Trophoblast cell (in vitro differentiated cells and primary cell): ENCODE measurements at regions not wholly inside any gene's neighbourhood (a gene's known extent, or its start where the extent isn't known, plus 50 kb on each side); places are given as distances from the start of the nearest gene placed in this dataset.

Experiments
- DNase-seq, 2 donors: peaks; one replicate each; pipeline ENCODE4 v3.0.0-alpha.2; 2016
- H2AFZ ChIP-seq: 2 replicates; pipeline ENCODE4 v1.6.1; 2013; ENCODE audit warnings: low read length, moderate library complexity, mild to moderate bottlenecking; ENCODE audit not compliant: insufficient read depth, poor library complexity
- H2AK5ac ChIP-seq: 2 replicates; pipeline ENCODE4 v1.6.1; 2013; ENCODE audit warnings: mild to moderate bottlenecking, low read length
- H2BK120ac ChIP-seq: 2 replicates; pipeline ENCODE4 v1.6.1; 2013; ENCODE audit warnings: low read length, mild to moderate bottlenecking, moderate library complexity; ENCODE audit not compliant: insufficient read depth, poor library complexity
- H2BK12ac ChIP-seq: 2 replicates; pipeline ENCODE4 v1.6.1; 2013; ENCODE audit warnings: mild to moderate bottlenecking, low read length, moderate library complexity
- H2BK5ac ChIP-seq: 2 replicates; pipeline ENCODE4 v1.6.1; 2013; ENCODE audit warnings: low read length, low read depth, moderate library complexity, mild to moderate bottlenecking; ENCODE audit not compliant: poor library complexity
- H3K14ac ChIP-seq: 2 replicates; pipeline ENCODE4 v1.6.1; 2013; ENCODE audit warnings: mild to moderate bottlenecking, low read length
- H3K18ac ChIP-seq: 2 replicates; pipeline ENCODE4 v1.6.1; 2013; ENCODE audit warnings: mild to moderate bottlenecking, low read length
- H3K23ac ChIP-seq: 2 replicates; pipeline ENCODE4 v1.6.1; 2013; ENCODE audit warnings: low read length
- H3K27ac ChIP-seq: 2 replicates; pipeline ENCODE4 v1.5.1; 2013; ENCODE audit warnings: low read depth, mild to moderate bottlenecking, inconsistent platforms, low read length, moderate library complexity
- H3K27me3 ChIP-seq: 2 replicates; pipeline ENCODE4 v1.6.1; 2013; ENCODE audit warnings: inconsistent platforms, mild to moderate bottlenecking, low read length, moderate library complexity; ENCODE audit not compliant: insufficient read depth
- H3K36me3 ChIP-seq, 2 experiments: 1 replicate in 1 of 2; 2 replicates in 1 of 2; pipeline ENCODE4 v1.6.1; 2013; ENCODE audit warnings: low read length in 2 of 2, mild to moderate bottlenecking in 2 of 2, moderate library complexity in 1 of 2; ENCODE audit not compliant: insufficient read depth in 2 of 2, control insufficient read depth in 1 of 2
- H3K4ac ChIP-seq: 2 replicates; pipeline ENCODE4 v1.6.1; 2013; ENCODE audit warnings: low read depth, mild to moderate bottlenecking, low read length, moderate library complexity
- H3K4me1 ChIP-seq, 2 experiments: 1 replicate in 1 of 2; 2 replicates in 1 of 2; pipeline ENCODE4 v1.6.1; 2013; ENCODE audit warnings: low read length in 2 of 2, mild to moderate bottlenecking in 2 of 2, moderate library complexity in 1 of 2; ENCODE audit not compliant: insufficient read depth in 2 of 2, control insufficient read depth in 1 of 2
- H3K4me2 ChIP-seq: 2 replicates; pipeline ENCODE4 v1.6.1; 2013; ENCODE audit warnings: inconsistent platforms, mild to moderate bottlenecking, low read length, moderate library complexity
- H3K4me3 ChIP-seq: 2 replicates; pipeline ENCODE4 v1.5.1; 2013; ENCODE audit warnings: mild to moderate bottlenecking, low read depth, low read length, inconsistent platforms
- H3K79me1 ChIP-seq: one replicate; pipeline ENCODE4 v1.6.1; 2013; ENCODE audit warnings: low read length
- H3K79me2 ChIP-seq: 2 replicates; pipeline ENCODE4 v1.6.1; 2013; ENCODE audit warnings: low read length, mild to moderate bottlenecking; ENCODE audit not compliant: control insufficient read depth, insufficient read depth, poor library complexity
- H3K9ac ChIP-seq: 2 replicates; pipeline ENCODE4 v1.6.1; 2013; ENCODE audit warnings: mild to moderate bottlenecking, low read length
- H3K9me3 ChIP-seq: 2 replicates; pipeline ENCODE4 v1.6.1; 2013; ENCODE audit warnings: low read depth, mild to moderate bottlenecking, control low read depth, inconsistent platforms, low read length; ENCODE audit not compliant: insufficient read depth
- H4K12ac ChIP-seq: 2 replicates; pipeline ENCODE4 v1.6.1; 2013; ENCODE audit warnings: low read depth, mild to moderate bottlenecking, low read length, moderate library complexity
- H4K8ac ChIP-seq: 2 replicates; pipeline ENCODE4 v1.6.1; 2013; ENCODE audit warnings: low read depth, mild to moderate bottlenecking, low read length, moderate library complexity
- H4K91ac ChIP-seq: one replicate; pipeline ENCODE4 v1.6.1; 2013; ENCODE audit warnings: low read depth, mild to moderate bottlenecking, low read length, moderate library complexity
- WGBS: extraction: QIAGEN DNeasy Blood & Tissue Kit; methylation state at CpG from one replicate; pipeline ENCODE4 v1.1.7; 2013; ENCODE audit warnings: missing lambda C conversion rate; ENCODE audit not compliant: insufficient read length, insufficient coverage; ENCODE audit errors: extremely low coverage; 5-methylcytosine and 5-hydroxymethylcytosine counted together

GRCh38 chr9:80699511-80699998 lies 989.8 kb downstream of the TLE1 start:
- H3K14ac ChIP-seq, result no peak overlapping the region
- H3K9me3 ChIP-seq, result no peaks in the 10 kb centered on the region
- H2AK5ac ChIP-seq, result no peak overlapping the region
- H3K79me1 ChIP-seq, result peaks cover 7% of the 10 kb centered on the region
- no peak overlapping the region for H2AFZ ChIP-seq
- H3K9ac ChIP-seq, result no peak overlapping the region
- H3K27me3 ChIP-seq, result no peaks in the 10 kb centered on the region
- H3K4ac ChIP-seq, result no peak overlapping the region
- no CpG with 5 or more reads among the region's 2 CpGs for WGBS
- no peak overlapping the region for H2BK12ac ChIP-seq
- no peak overlapping the region for H3K18ac ChIP-seq
- no peak overlapping the region for H2BK5ac ChIP-seq
- no peak overlapping the region for H4K8ac ChIP-seq
- H3K23ac ChIP-seq, result no peak overlapping the region
- no peaks in the 10 kb centered on the region for H3K79me2 ChIP-seq
- H2BK120ac ChIP-seq, result no peak overlapping the region
- H3K4me3 ChIP-seq, result no peak overlapping the region
- H3K4me2 ChIP-seq, result no peak overlapping the region
- DNase-seq, result peak; percentile 75 to 81
- no peaks in the 10 kb centered on the region for H3K4me1 ChIP-seq
- H3K27ac ChIP-seq, result peak overlapping the region; percentile 42
- no peak overlapping the region for H4K12ac ChIP-seq
- H3K36me3 ChIP-seq, result no peaks in the 10 kb centered on the region
- no peak overlapping the region for H4K91ac ChIP-seq

- Histone ChIP-seq H3K79me2 (no peaks in the 10 kb centered on the region), H3K27me3 (no peaks in the 10 kb centered on the region), H2BK5ac (no peak overlapping the region), H4K91ac (no peak overlapping the region), H3K79me1 (peaks cover 7% of the 10 kb centered on the region), H3K9ac (no peak overlapping the region), H3K14ac (no peak overlapping the region), H3K4me1 (no peaks in the 10 kb centered on the region), H2AK5ac (no peak overlapping the region), H3K18ac (no peak overlapping the region), H3K4me3 (no peak overlapping the region), H4K8ac (no peak overlapping the region), H2BK120ac (no peak overlapping the region), H2AFZ (no peak overlapping the region), H3K4me2 (no peak overlapping the region), H3K9me3 (no peaks in the 10 kb centered on the region), H3K23ac (no peak overlapping the region), H3K4ac (no peak overlapping the region), H4K12ac (no peak overlapping the region), H2BK12ac (no peak overlapping the region), H3K36me3 (no peaks in the 10 kb centered on the region), H3K27ac (peak overlapping the region; percentile 20)
- WGBS, result no CpG with 5 or more reads among the region's 2 CpGs
- DNase-seq, result no peak
These were observed 990.5 kb downstream of the TLE1 start for GRCh38 chr9:80698725-80699410.

GRCh38 chr9:80692751-80693150 lies 996.6 kb downstream of the TLE1 start:
- H3K79me2 ChIP-seq, result no peaks in the 10 kb centered on the region
- peaks cover 3% of the 10 kb centered on the region for H3K79me1 ChIP-seq
- no peak overlapping the region for H4K12ac ChIP-seq
- H4K8ac ChIP-seq, result no peak overlapping the region
- no peak overlapping the region for H2AFZ ChIP-seq
- H3K14ac ChIP-seq, result no peak overlapping the region
- no peak overlapping the region for H3K18ac ChIP-seq
- no peaks in the 10 kb centered on the region for H3K9me3 ChIP-seq
- no peak overlapping the region for H2BK5ac ChIP-seq
- no peaks in the 10 kb centered on the region for H3K27me3 ChIP-seq
- no peak overlapping the region for H2BK120ac ChIP-seq
- H3K9ac ChIP-seq, result no peak overlapping the region
- no peak overlapping the region for H3K4me3 ChIP-seq
- no peak overlapping the region for H2BK12ac ChIP-seq
- no peak overlapping the region for H3K4me2 ChIP-seq
- no peak overlapping the region for H3K4ac ChIP-seq
- no peak overlapping the region for H4K91ac ChIP-seq
- H3K4me1 ChIP-seq, result no peaks in the 10 kb centered on the region
- DNase-seq, result no peak
- H3K36me3 ChIP-seq, result no peaks in the 10 kb centered on the region
- H3K23ac ChIP-seq, result no peak overlapping the region
- H3K27ac ChIP-seq, result no peak overlapping the region
- no peak overlapping the region for H2AK5ac ChIP-seq

GRCh38 chr9:80691229-80691628 lies 998.1 kb downstream of the TLE1 start:
- Histone ChIP-seq H2AFZ (no peak overlapping the region), H3K4ac (no peak overlapping the region), H3K9ac (no peak overlapping the region), H3K18ac (no peak overlapping the region), H4K12ac (no peak overlapping the region), H2AK5ac (no peak overlapping the region), H3K27ac (no peak overlapping the region), H3K79me1 (no peaks in the 10 kb centered on the region), H3K9me3 (no peaks in the 10 kb centered on the region), H3K23ac (no peak overlapping the region), H2BK5ac (no peak overlapping the region), H3K79me2 (no peaks in the 10 kb centered on the region), H3K27me3 (no peaks in the 10 kb centered on the region), H3K4me1 (no peaks in the 10 kb centered on the region), H2BK12ac (no peak overlapping the region), H4K8ac (no peak overlapping the region), H3K36me3 (no peaks in the 10 kb centered on the region), H3K4me2 (no peak overlapping the region), H3K4me3 (no peak overlapping the region), H4K91ac (no peak overlapping the region), H2BK120ac (no peak overlapping the region), H3K14ac (no peak overlapping the region)
- no peak for DNase-seq
